GM12878 (cell line): ENCODE measurements at regions not wholly inside any gene's neighbourhood (a gene's known extent, or its start where the extent isn't known, plus 50 kb on each side); places are given as distances from the start of the nearest gene placed in this dataset.

ENCODE experiments used
- ATAC-seq: fragments of 200-7000 bp; cut with Tn5 transposase; 3 replicates; pipeline ENCODE4 v1.9.1; 2020; ENCODE audit warnings: mild to moderate bottlenecking, moderate library complexity
- BruUV-seq: library from RNA; stranded (reverse); fragments of 400-500 nt; replicated peaks from 2 replicates; lab custom pipeline; 2021; lab: Mats Ljungman, UMichigan
- CTCF ChIA-PET: fragments of 300-600 bp; sonication (Branson Sonifier 250); formaldehyde crosslinking; extraction: SDS; loops from one replicate; lab custom pipeline; 2021; ENCODE audit warnings: inconsistent platforms; lab: Yijun Ruan, JAX
- POLR2A ChIA-PET: fragments of 350-600 bp; formaldehyde crosslinking; extraction: SDS; loops from one replicate; lab custom pipeline; 2021; ENCODE audit warnings: inconsistent platforms; lab: Charles Lee
- RAD21 ChIA-PET: fragments of 300-600 bp; sonication (Branson Sonifier 250); formaldehyde crosslinking; loops from one replicate; lab custom pipeline; 2023; ENCODE audit warnings: antibody characterized with exemption; ENCODE audit not compliant: unreplicated experiment; lab: Charles Lee
- SMC1A ChIA-PET: fragments of 300-600 bp; sonication (Branson Sonifier 250); formaldehyde crosslinking; loops from one replicate; lab custom pipeline; 2023; ENCODE audit not compliant: unreplicated experiment, uncharacterized antibody; lab: Charles Lee
- DNase-seq: peaks from one replicate; pipeline ENCODE4 v3.0.0-alpha.2; 2011; ENCODE audit warnings: low read depth, low spot score
- FAIRE-seq: peaks from 3 replicates; lab custom pipeline; 2011; peaks lifted over from hg19 to GRCh38; lab: Jason Lieb, UNC
- H2AFZ ChIP-seq: 2 replicates; pipeline ENCODE4 v1.6.0; 2011; ENCODE audit warnings: low read depth, low read length, control low read depth; ENCODE audit not compliant: control insufficient read depth
- H3K27ac ChIP-seq: 2 replicates; pipeline ENCODE4 v1.5.1; 2011; ENCODE audit warnings: control low read depth; ENCODE audit not compliant: control insufficient read depth, insufficient read depth
- H3K27me3 ChIP-seq, 2 experiments: replicated peaks in 1 of 2; 2 replicates each; pipeline versions ENCODE4 v1.6.0 to v1.6.1; 2011; ENCODE audit warnings: low read length in 1 of 2; ENCODE audit not compliant: control insufficient read depth in 2 of 2, insufficient read depth in 2 of 2
- H3K36me3 ChIP-seq, 2 experiments: 2 replicates each; pipeline ENCODE4 v1.5.1; 2011; ENCODE audit warnings: low read length in 1 of 2; ENCODE audit not compliant: control insufficient read depth in 2 of 2, insufficient read depth in 2 of 2
- H3K4me1 ChIP-seq: 2 replicates; pipeline ENCODE4 v1.6.1; 2011; ENCODE audit warnings: mild to moderate bottlenecking, low read length, moderate library complexity, mixed read lengths; ENCODE audit not compliant: control insufficient read depth, insufficient read depth
- H3K4me2 ChIP-seq: 2 replicates; pipeline ENCODE4 v1.6.0; 2011; ENCODE audit warnings: control low read depth; ENCODE audit not compliant: control insufficient read depth, insufficient read depth
- H3K4me3 ChIP-seq: fragments of 200-600 bp; sonication (generic); 2 replicates; pipeline ENCODE4 v1.5.1; 2016
- H3K79me2 ChIP-seq: 2 replicates; pipeline ENCODE4 v1.6.0; 2011; ENCODE audit warnings: low read length; ENCODE audit not compliant: control insufficient read depth, insufficient read depth
- H3K9ac ChIP-seq: 2 replicates; pipeline ENCODE4 v1.8.0; 2011; ENCODE audit warnings: low read length, control low read depth, mixed read lengths; ENCODE audit not compliant: control insufficient read depth, insufficient read depth
- H3K9me3 ChIP-seq: replicated peaks from 3 replicates; pipeline ENCODE4 v1.5.1; 2011; ENCODE audit warnings: mild to moderate bottlenecking, low read length; ENCODE audit not compliant: control insufficient read depth, insufficient read depth
- H4K20me1 ChIP-seq: 2 replicates; pipeline ENCODE4 v1.6.0; 2011; ENCODE audit not compliant: control insufficient read depth, insufficient read depth
- ATF7 ChIP-seq: fragments of 450-650 bp; IDR thresholded peaks from 2 replicates; pipeline ENCODE4 v1.6.1; 2016; ENCODE audit warnings: low read depth, mild to moderate bottlenecking
- CHD1 ChIP-seq: IDR thresholded peaks from 2 replicates; pipeline ENCODE4 v1.6.1; 2012; ENCODE audit warnings: low read depth, low read length, improper control_type of control experiment
- EED ChIP-seq: sonication (generic); IDR thresholded peaks from 2 replicates; pipeline ENCODE4 v1.6.1; 2016; ENCODE audit warnings: antibody characterized with exemption, low read depth
- ESRRA ChIP-seq: IDR thresholded peaks from 2 replicates; pipeline ENCODE4 v1.6.1; 2012; ENCODE audit warnings: mild to moderate bottlenecking, low read length, improper control_type of control experiment
- IRF5 ChIP-seq: fragments of 450-650 bp; IDR thresholded peaks from 2 replicates; pipeline ENCODE4 v1.6.1; 2017; ENCODE audit warnings: borderline replicate concordance
- MLLT1 ChIP-seq: fragments of 450-650 bp; IDR thresholded peaks from 2 replicates; pipeline ENCODE4 v1.6.1; 2016; ENCODE audit warnings: mild to moderate bottlenecking
- MTA2 ChIP-seq: fragments of 450-650 bp; IDR thresholded peaks from 2 replicates; pipeline ENCODE4 v1.6.1; 2016; ENCODE audit warnings: low read depth, mild to moderate bottlenecking, moderate library complexity
- MTA3 ChIP-seq: IDR thresholded peaks from 2 replicates; pipeline ENCODE4 v1.6.1; 2012; ENCODE audit warnings: low read length, inconsistent platforms, borderline replicate concordance
- SMAD1 ChIP-seq: fragments of 450-650 bp; IDR thresholded peaks from 2 replicates; pipeline ENCODE4 v1.6.1; 2018; ENCODE audit warnings: mild to moderate bottlenecking, low read depth; ENCODE audit not compliant: partially characterized antibody
- ZZZ3 ChIP-seq: IDR thresholded peaks from 2 replicates; pipeline ENCODE4 v1.6.1; 2011; ENCODE audit warnings: low read depth; ENCODE audit not compliant: control insufficient read depth, insufficient read length
- WGBS: methylation state at CpG from one replicate; pipeline ENCODE4 v1.1.6; 2016; ENCODE audit warnings: low lambda C conversion rate; ENCODE audit not compliant: insufficient replicate concordance, insufficient coverage; ENCODE audit errors: missing lambda C conversion rate; 5-methylcytosine and 5-hydroxymethylcytosine counted together
- in situ Hi-C: fragments of 300-500 bp; cut with MboI; formaldehyde crosslinking; loops from 9 replicates; pipeline ENCODE4 v1.14.3; 2018; ENCODE audit warnings: mixed read lengths
- intact Hi-C: fragments of 100-400 bp; cut with micrococcal nuclease; formaldehyde crosslinking; loops from one replicate; pipeline ENCODE4 v1.14.2; 2022; ENCODE audit not compliant: unreplicated experiment

- Histone ChIP-seq H3K9ac (no peak overlapping the region), H3K4me3 (no peak overlapping the region), H3K4me1 (no peaks in the 10 kb centered on the region), H3K4me2 (no peak overlapping the region), H3K9me3 (no peaks in the 10 kb centered on the region), H2AFZ (no peak overlapping the region), H3K79me2 (no peaks in the 10 kb centered on the region), H3K36me3 (no peaks in the 10 kb centered on the region), H4K20me1 (no peaks in the 10 kb centered on the region), H3K27ac (no peak overlapping the region), H3K27me3 (no peaks in the 10 kb centered on the region; a peak in 1 of 4 replicates)
- RAD21 ChIA-PET = interaction anchor here (1.1 kb wide), 1 partner anchor 73 kb away, joined by 3 read pairs; no protein-coding TSS in a partner anchor
- FAIRE-seq (no peak), DNase-seq (no peak), ATAC-seq (peak; percentile 47)
- BruUV-seq = no TSS peak
- SMC1A ChIA-PET = interaction anchor here (1.5 kb wide), 1 partner anchor 19 kb away, joined by 8 read pairs; no protein-coding TSS in a partner anchor
- intact Hi-C loops = no loop called here
- CTCF ChIA-PET = no interaction called here
- TF ChIP-seq IRF5 (no peak), ESRRA (no peak), EED (no peak), CHD1 (no peak), SMAD1 (peak; percentile 68), ATF7 (0 out of 2 replicates have a peak, but pooled peaks have one; percentile 11), ZZZ3 (no peak), MTA3 (no peak), MLLT1 (peak; percentile 90), MTA2 (peak; percentile 32; the same call in 1 of the 2 replicates)
- in situ Hi-C loops = no loop called here
- 45% methylated on average over 6 of the region's 6 CpGs for WGBS
- POLR2A ChIA-PET = no interaction called here
Measured at GRCh38 chr1:90201467-90202358, 206.8 kb downstream of the ZNF326 start.
